ENCODE measurements at regions not wholly inside any gene's neighbourhood (a gene's known extent, or its start where the extent isn't known, plus 50 kb on each side); places are given as distances from the start of the nearest gene placed in this dataset.
A peak's percentile ranks its signal among the peaks of the same experiment; 100 is the strongest.

- Mint-ChIP-seq H3K27ac (no peak overlapping the region), H3K9me3 (no peaks in the 10 kb centered on the region), H3K36me3 (no peaks in the 10 kb centered on the region)
- DNase-seq (ENCODE audit: low spot score in 2 of 2) (no peak), ATAC-seq (no peak)
Observed at GRCh38 chr6:21354805-21355238, 238.7 kb upstream of the SOX4 start.

GRCh38 chr6:21355638-21356037 lies 237.9 kb upstream of the SOX4 start:
- DNase-seq (ENCODE audit: low spot score in 2 of 2) (no peak), ATAC-seq (no peak)
- no peak overlapping the region for H3K27ac Mint-ChIP-seq
- no peaks in the 10 kb centered on the region for H3K36me3 Mint-ChIP-seq
- H3K9me3 Mint-ChIP-seq, result no peaks in the 10 kb centered on the region

DNA sequence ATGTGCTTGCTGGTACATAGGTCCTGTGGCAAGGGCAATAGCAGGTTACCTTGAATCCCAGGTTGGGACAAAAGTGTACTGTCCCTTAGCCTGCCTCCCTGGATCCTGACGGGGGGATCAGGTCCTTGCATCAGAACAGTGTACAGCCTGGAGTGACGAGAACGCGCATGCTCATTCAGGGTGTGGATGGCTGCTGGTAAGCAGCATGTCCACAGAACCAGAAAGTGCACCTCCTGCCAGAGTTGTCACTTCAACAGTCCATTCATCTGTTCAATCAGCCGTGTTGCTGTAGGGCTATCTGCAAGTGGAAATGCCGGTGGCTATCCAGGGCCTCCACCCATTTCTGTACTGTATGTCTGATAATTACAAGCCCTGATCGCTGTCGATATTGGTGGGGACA lies 236.3 kb upstream of the SOX4 start:
- Mint-ChIP-seq H3K9me3 (no peaks in the 10 kb centered on the region), H3K27ac (no peak overlapping the region), H3K36me3 (no peaks in the 10 kb centered on the region)
- DNase-seq (ENCODE audit: low spot score in 2 of 2) (no peak), ATAC-seq (no peak)

DNA sequence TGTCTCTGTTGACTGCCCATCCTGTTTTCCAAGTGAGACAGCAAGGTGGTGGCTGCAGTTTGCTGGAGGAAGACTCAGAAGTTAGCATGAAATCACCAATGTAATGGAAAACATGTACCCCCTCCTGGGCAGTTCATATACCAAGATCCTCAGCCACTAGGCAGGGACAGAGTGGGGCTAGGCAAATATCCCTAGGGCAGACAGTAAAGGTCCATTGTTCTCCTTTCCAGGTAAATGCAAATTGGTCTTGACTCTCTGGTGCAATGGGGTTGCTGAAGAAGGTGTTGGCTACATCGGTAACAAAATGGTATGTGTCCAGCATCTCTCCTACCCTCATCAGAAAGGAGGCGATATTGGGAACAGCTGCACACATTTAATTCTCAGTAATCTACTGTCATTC lies 233.6 kb upstream of the SOX4 start:
- ATAC-seq (no peak), DNase-seq (ENCODE audit: low spot score in 2 of 2) (no peak)
- no peak overlapping the region for H3K27ac Mint-ChIP-seq
- no peaks in the 10 kb centered on the region for H3K9me3 Mint-ChIP-seq
- no peaks in the 10 kb centered on the region for H3K36me3 Mint-ChIP-seq

DNA sequence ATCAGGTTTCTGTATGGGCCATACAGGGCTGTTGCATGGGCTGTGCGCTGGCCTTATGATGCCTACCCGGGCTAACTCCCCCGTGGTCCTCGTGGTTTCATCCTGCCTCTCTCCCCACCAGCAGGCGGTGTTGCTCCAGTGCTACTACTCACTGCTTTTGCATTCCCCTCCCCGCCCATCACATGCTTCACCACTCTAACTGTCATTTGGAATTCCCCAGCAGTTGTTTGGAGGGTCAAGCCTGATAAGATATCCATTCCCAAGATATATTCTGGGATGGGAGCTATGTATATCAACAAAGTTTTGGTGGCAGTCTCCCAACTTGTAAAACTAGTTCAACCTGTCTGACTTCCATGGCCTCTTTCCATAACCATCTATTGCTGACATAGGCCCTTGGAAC lies 233.2 kb upstream of the SOX4 start:
- Mint-ChIP-seq H3K36me3 (no peaks in the 10 kb centered on the region), H3K9me3 (no peaks in the 10 kb centered on the region), H3K27ac (no peak overlapping the region)
- ATAC-seq (no peak), DNase-seq (ENCODE audit: low spot score in 2 of 2) (no peak)

DNA sequence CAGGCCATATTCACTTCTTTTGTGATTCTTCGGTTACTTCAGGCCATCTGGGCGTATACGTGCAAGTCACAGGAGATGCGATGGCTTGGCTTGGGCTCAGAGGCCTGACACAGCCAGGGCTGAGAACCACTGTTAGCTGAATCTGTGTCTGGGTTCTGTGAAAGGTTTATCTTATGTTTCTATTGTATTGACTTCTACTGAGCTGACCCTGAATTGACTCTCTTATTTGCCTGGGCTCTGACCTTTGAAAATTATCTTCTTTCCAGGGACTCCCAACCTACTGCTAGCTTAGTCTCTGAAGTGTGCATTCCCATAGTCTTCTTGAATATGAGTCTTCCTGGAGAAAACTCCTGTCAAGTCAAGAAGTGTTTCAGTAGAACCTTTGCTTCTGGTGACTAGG lies 226.4 kb upstream of the SOX4 start:
- ATAC-seq, result no peak
- Mint-ChIP-seq H3K9me3 (no peaks in the 10 kb centered on the region), H3K36me3 (no peaks in the 10 kb centered on the region), H3K27ac (no peak overlapping the region)
- DNase-seq (ENCODE audit: low spot score in 2 of 2), result no peak

- no peak for ATAC-seq
- H3K27ac Mint-ChIP-seq, result no peak overlapping the region
Observed at GRCh38 chr6:21367649-21368154, 225.8 kb upstream of the SOX4 start.

GRCh38 chr6:21371061-21371460 lies 222.5 kb upstream of the SOX4 start:
- no peak for ATAC-seq
- H3K9me3 Mint-ChIP-seq, result no peaks in the 10 kb centered on the region
- H3K27ac Mint-ChIP-seq, result no peak overlapping the region
- H3K36me3 Mint-ChIP-seq, result no peaks in the 10 kb centered on the region
- no peak for DNase-seq (ENCODE audit: low spot score in 2 of 2)

More at GRCh38 chr6:21367649-21368154, 225.8 kb upstream of the SOX4 start:
- no peaks in the 10 kb centered on the region for H3K36me3 Mint-ChIP-seq
- no peak for DNase-seq (ENCODE audit: low spot score in 2 of 2)
- no peaks in the 10 kb centered on the region for H3K9me3 Mint-ChIP-seq

- no peaks in the 10 kb centered on the region for H3K9me3 Mint-ChIP-seq
- ATAC-seq (no peak), DNase-seq (ENCODE audit: low spot score in 2 of 2) (no peak)
- no peak overlapping the region for H3K27ac Mint-ChIP-seq
- H3K36me3 Mint-ChIP-seq, result no peaks in the 10 kb centered on the region
Observed at GRCh38 chr6:21371676-21372171, 221.8 kb upstream of the SOX4 start.

DNA sequence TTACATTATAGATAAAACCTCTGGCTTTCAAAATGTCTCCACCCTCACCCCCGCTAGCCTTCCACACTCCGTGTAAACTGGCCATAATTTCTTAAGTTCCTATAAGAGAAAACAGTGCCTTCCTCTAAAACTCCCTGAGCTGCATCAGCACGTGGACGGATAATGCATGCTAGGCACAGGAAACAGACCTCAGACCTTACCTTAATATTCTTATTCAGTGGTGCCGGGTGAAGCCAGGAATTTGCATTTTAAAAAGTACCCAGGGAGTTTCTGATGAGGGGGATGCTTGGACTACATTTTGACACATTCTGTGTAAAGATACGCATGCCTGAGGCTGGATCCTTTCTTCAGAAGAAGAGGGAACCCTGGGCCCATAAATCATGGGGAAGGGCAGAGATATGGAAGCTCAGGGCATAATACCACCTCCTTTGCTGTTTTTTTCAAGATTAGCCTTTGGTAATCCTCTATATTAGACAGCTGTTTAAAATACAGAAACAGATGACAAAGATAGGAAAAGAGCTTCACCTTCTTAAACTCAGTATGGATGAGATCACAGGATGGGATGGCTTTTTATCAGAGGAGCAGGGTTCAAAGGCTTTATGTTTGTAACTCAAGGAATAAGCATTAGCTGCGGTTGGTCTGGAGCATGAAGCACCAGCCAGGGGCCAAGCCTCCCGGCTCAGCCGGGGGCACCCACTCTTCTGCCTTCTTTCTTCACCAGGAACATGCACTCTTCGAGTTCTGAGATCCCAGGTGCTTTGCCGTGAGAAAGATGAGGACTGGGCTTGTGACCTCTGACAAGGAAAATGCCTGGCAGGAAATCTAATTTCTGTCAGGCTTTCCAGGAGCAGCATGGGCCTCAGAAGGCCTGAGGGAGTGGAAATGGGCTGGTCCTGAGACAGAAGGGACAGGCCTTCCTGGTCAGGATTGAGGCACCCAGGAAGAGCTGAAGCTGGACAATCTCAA lies 218.1 kb upstream of the SOX4 start:
- no peaks in the 10 kb centered on the region for H3K36me3 Mint-ChIP-seq
- no peak overlapping the region for H3K27ac Mint-ChIP-seq
- DNase-seq (ENCODE audit: low spot score in 2 of 2) (no peak), ATAC-seq (no peak)
- H3K9me3 Mint-ChIP-seq, result no peaks in the 10 kb centered on the region

DNA sequence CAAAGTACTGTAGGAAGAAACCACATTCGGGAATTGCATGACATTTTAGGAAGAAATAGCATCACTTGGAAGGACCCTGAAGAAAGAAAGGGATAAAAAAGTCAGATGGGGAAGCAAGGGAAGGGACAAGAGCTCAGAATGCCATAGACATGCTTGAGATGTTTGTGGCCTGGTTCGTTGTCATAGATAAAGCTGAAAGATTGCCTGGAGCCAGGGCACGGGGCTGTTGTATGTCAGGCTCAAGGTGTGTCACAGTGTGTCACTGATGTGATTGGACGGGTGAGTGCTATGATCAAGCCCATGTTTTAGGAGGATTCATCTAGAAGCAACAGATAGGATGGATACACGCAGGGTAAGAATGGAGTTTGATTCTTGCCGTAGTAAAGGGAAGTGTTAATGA lies 216.2 kb upstream of the SOX4 start:
- Mint-ChIP-seq H3K9me3 (no peaks in the 10 kb centered on the region), H3K27ac (no peak overlapping the region), H3K36me3 (no peaks in the 10 kb centered on the region)
- ATAC-seq (no peak), DNase-seq (ENCODE audit: low spot score in 2 of 2) (no peak)

DNA sequence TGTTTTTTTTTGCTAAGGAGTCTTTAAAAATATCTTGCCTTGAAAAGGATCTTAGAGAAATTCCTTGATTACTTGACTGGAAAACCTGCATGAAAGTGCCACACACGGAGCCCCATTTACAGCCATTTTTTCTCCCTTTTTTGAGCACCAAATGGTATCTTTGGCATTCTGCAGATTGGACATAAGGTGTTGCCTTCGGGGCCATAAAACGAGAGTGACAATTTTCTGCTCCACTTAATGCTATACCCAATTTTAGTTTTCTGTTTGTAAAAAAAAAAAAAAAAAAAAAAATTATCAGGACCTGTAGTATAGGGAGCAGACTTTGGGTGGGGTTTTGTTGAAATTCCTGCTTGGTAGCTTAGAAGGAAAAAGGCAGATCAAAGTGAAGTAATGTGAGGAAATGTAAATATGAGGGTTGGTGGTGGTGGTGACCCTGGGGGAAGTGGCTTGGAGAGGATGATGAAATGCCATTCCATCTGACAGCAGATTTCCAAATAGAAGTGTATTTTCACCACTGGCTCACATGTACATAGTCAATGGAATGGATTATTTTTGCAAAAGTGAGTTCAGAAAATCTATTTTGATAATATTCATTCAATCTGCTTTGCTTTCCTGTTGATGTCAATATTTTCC lies 212.1 kb upstream of the SOX4 start:
- ATAC-seq (no peak), DNase-seq (ENCODE audit: low spot score in 2 of 2) (no peak)
- Mint-ChIP-seq H3K27ac (no peak overlapping the region), H3K9me3 (no peaks in the 10 kb centered on the region), H3K36me3 (no peaks in the 10 kb centered on the region)

- Mint-ChIP-seq H3K36me3 (no peaks in the 10 kb centered on the region), H3K27ac (no peak overlapping the region), H3K9me3 (no peaks in the 10 kb centered on the region)
- no peak for DNase-seq (ENCODE audit: low spot score in 2 of 2)
- ATAC-seq, result no peak
Observed at GRCh38 chr6:21382821-21383449, 210.6 kb upstream of the SOX4 start.

GRCh38 chr6:21383450-21384085 lies 210.0 kb upstream of the SOX4 start:
- no peak for DNase-seq (ENCODE audit: low spot score in 2 of 2)
- Mint-ChIP-seq H3K36me3 (no peaks in the 10 kb centered on the region), H3K27ac (peak overlapping the region in 1 of 2 donors; percentile 25), H3K9me3 (no peaks in the 10 kb centered on the region)
- no peak for ATAC-seq

DNA sequence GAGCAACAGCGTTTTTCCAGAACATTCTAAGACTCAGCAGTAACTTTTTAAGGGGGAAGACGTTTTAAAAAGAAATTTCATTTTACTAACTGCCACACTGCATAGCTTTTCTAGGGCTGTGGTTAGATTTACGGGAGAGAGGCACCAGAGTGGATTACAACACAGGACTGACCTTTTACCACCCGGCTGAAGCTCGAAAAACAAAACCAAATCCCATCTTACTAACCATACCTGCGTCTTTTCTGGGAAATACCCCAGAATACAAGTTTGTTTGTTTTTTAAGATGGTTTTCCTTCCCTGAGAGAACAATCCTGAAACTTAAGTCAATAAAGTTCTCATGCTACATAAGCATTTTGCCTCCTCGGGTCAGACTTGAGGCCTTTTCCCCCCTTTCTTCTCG lies 209.3 kb upstream of the SOX4 start:
- DNase-seq (ENCODE audit: low spot score in 2 of 2) (no peak), ATAC-seq (no peak)
- Mint-ChIP-seq H3K27ac (no peak overlapping the region), H3K36me3 (no peaks in the 10 kb centered on the region), H3K9me3 (no peaks in the 10 kb centered on the region)

DNA sequence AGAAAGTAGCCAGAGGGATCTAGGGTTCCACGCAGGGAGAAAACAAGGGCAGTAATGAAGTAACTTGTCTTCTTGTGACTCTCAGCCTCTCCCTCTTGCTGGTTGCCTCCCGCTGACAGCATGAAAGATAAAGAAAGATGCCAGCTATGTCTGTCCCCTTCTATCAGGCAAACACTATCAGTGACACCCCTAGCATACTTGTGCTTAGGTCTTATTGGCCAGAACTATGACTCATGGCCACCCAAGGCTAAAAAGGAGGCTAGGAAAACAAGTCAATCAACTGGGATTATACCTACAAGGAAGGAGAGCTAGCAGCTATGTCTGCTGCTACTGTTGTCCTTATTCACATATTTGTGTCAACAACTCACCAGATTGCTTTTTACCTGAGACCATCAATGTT lies 206.8 kb upstream of the SOX4 start:
- H3K36me3 Mint-ChIP-seq, result no peaks in the 10 kb centered on the region
- DNase-seq (ENCODE audit: low spot score in 2 of 2) (no peak), ATAC-seq (no peak)
- H3K27ac Mint-ChIP-seq, result no peak overlapping the region
- H3K9me3 Mint-ChIP-seq, result no peaks in the 10 kb centered on the region

All from activated naive CD4-positive, alpha-beta T cell treated with anti-CD3 and anti-CD28 coated beads, Interleukin-2, amount 50 U/mL, for 72 hours (primary cell).